PFSK-1 (cell line): ENCODE measurements at regions not wholly inside any gene's neighbourhood (a gene's known extent, or its start where the extent isn't known, plus 50 kb on each side); places are given as distances from the start of the nearest gene placed in this dataset.

ENCODE experiments used
- FOXP2 ChIP-seq: optimal IDR thresholded peaks from 2 replicates; pipeline ENCODE3; 2011; ENCODE audit warnings: borderline replicate concordance, control low read depth, inconsistent platforms; ENCODE audit not compliant: insufficient read depth; ENCODE audit errors: extremely low read length, extremely low read depth
- POLR2AphosphoS5 ChIP-seq: IDR thresholded peaks from 2 replicates; pipeline ENCODE4 v1.6.1; 2012; ENCODE audit warnings: low read depth, mild to moderate bottlenecking, control low read depth, low read length, moderate library complexity
- REST ChIP-seq, 2 experiments: IDR thresholded peaks; 2 replicates each; pipeline versions ENCODE4 v1.6.1 to v1.8.0; 2011 to 2012; ENCODE audit warnings: low read depth in 2 of 2, low read length in 2 of 2, control low read depth in 1 of 2, inconsistent platforms in 1 of 2, mild to moderate bottlenecking in 1 of 2, moderate library complexity in 1 of 2; ENCODE audit not compliant: insufficient read depth in 1 of 2
- SIN3A ChIP-seq: IDR thresholded peaks from 2 replicates; pipeline ENCODE4 v1.6.1; 2012; ENCODE audit warnings: mild to moderate bottlenecking, low read length, moderate library complexity, borderline replicate concordance; ENCODE audit not compliant: insufficient read depth
- TAF1 ChIP-seq: IDR thresholded peaks from 2 replicates; pipeline ENCODE4 v1.6.1; 2012; ENCODE audit warnings: low read length, control low read depth, borderline replicate concordance; ENCODE audit not compliant: insufficient read depth

- TF ChIP-seq REST (IDR thresholded peaks at IDR 0.05; ENCODE audit: insufficient read depth in 1 of 2, low read depth in 2 of 2, low read length in 2 of 2) (no peak), FOXP2 (no peak), SIN3A (no peak), POLR2AphosphoS5 (no peak), TAF1 (no peak)
These were observed 52.9 kb upstream of the MAF start for GRCh38 chr16:79653373-79653891.

GRCh38 chr16:79651363-79651762, 50.8 kb upstream of the MAF start:
- no peak for TF ChIP-seq POLR2AphosphoS5
- TF ChIP-seq SIN3A, result no peak
- TF ChIP-seq FOXP2, result no peak
- no peak for TF ChIP-seq REST (IDR thresholded peaks at IDR 0.05; ENCODE audit: insufficient read depth in 1 of 2, low read depth in 2 of 2, low read length in 2 of 2)
- no peak for TF ChIP-seq TAF1
